ENCODE measurements at regions not wholly inside any gene's neighbourhood (a gene's known extent, or its start where the extent isn't known, plus 50 kb on each side); places are given as distances from the start of the nearest gene placed in this dataset.

- H3K4me1 ChIP-seq: no peaks in the 10 kb centered on the region
- H3K27ac ChIP-seq: no peak overlapping the region
- no peaks in the 10 kb centered on the region for H3K27me3 ChIP-seq
- no peak for DNase-seq
- H3K9me3 ChIP-seq: no peaks in the 10 kb centered on the region
- intact Hi-C loops (cut with DNase I): no loop called here
- no peak for TF ChIP-seq CTCF (IDR thresholded peaks at IDR 0.05)
- no peaks in the 10 kb centered on the region for H3K36me3 ChIP-seq
- H3K4me3 ChIP-seq: no peak overlapping the region
- H3K9ac ChIP-seq (ENCODE audit: low read depth in 2 of 2, low read length in 2 of 2): no peak overlapping the region
Observed at GRCh38 chr2:185990861-185991525, 252.4 kb downstream of the FSIP2 start.

GRCh38 chr2:185998562-185999070 is 260.0 kb downstream of the FSIP2 start:
- no peak for DNase-seq
- H3K9me3 ChIP-seq: no peaks in the 10 kb centered on the region
- no peak overlapping the region for H3K4me3 ChIP-seq
- H3K36me3 ChIP-seq: no peaks in the 10 kb centered on the region
- H3K27ac ChIP-seq: no peak overlapping the region
- no peaks in the 10 kb centered on the region for H3K27me3 ChIP-seq
- no peaks in the 10 kb centered on the region for H3K4me1 ChIP-seq
- intact Hi-C loops (cut with DNase I): no loop called here
- no peak for TF ChIP-seq CTCF (IDR thresholded peaks at IDR 0.05)
- H3K9ac ChIP-seq (ENCODE audit: low read depth in 2 of 2, low read length in 2 of 2): no peak overlapping the region

GRCh38 chr2:186009341-186009740 is 270.7 kb downstream of the FSIP2 start:
- no peak for DNase-seq
- no peak overlapping the region for H3K9ac ChIP-seq (ENCODE audit: low read depth in 2 of 2, low read length in 2 of 2)
- no peak for TF ChIP-seq CTCF (IDR thresholded peaks at IDR 0.05)
- no peaks in the 10 kb centered on the region for H3K36me3 ChIP-seq
- H3K27ac ChIP-seq: no peak overlapping the region
- no peaks in the 10 kb centered on the region for H3K27me3 ChIP-seq
- H3K9me3 ChIP-seq: no peaks in the 10 kb centered on the region
- H3K4me3 ChIP-seq: no peak overlapping the region
- no peaks in the 10 kb centered on the region for H3K4me1 ChIP-seq
- intact Hi-C loops (cut with DNase I): no loop called here

GRCh38 chr2:186017278-186017677 is 278.7 kb downstream of the FSIP2 start:
- H3K27ac ChIP-seq: no peak overlapping the region

GRCh38 chr2:186024921-186025320 is 286.3 kb downstream of the FSIP2 start:
- Histone ChIP-seq H3K4me1 (no peaks in the 10 kb centered on the region), H3K4me3 (no peak overlapping the region), H3K27ac (no peak overlapping the region), H3K27me3 (no peaks in the 10 kb centered on the region), H3K9me3 (no peaks in the 10 kb centered on the region), H3K36me3 (no peaks in the 10 kb centered on the region), H3K9ac (ENCODE audit: low read depth in 2 of 2, low read length in 2 of 2) (no peak overlapping the region)
- DNase-seq: no peak
- no peak for TF ChIP-seq CTCF (IDR thresholded peaks at IDR 0.05)
- intact Hi-C loops (cut with DNase I): no loop called here

More at GRCh38 chr2:186017278-186017677, 278.7 kb downstream of the FSIP2 start:
- H3K4me3 ChIP-seq: no peak overlapping the region
- H3K27me3 ChIP-seq: no peaks in the 10 kb centered on the region
- H3K9me3 ChIP-seq: no peaks in the 10 kb centered on the region
- H3K36me3 ChIP-seq: no peaks in the 10 kb centered on the region
- no peak for DNase-seq
- no peak overlapping the region for H3K9ac ChIP-seq (ENCODE audit: low read depth in 2 of 2, low read length in 2 of 2)
- intact Hi-C loops (cut with DNase I): no loop called here
- H3K4me1 ChIP-seq: no peaks in the 10 kb centered on the region
- no peak for TF ChIP-seq CTCF (IDR thresholded peaks at IDR 0.05)
